H9 (cell line): ENCODE measurements at regions not wholly inside any gene's neighbourhood (a gene's known extent, or its start where the extent isn't known, plus 50 kb on each side); places are given as distances from the start of the nearest gene placed in this dataset.

ENCODE experiments used
- DNase-seq: peaks from one replicate; pipeline ENCODE4 v3.0.0-alpha.2; 2017
- H2AFZ ChIP-seq: one replicate; pipeline ENCODE4 v1.6.1; 2013; ENCODE audit warnings: mild to moderate bottlenecking, low read length, control low read depth, moderate library complexity
- H2AK5ac ChIP-seq: 2 replicates; pipeline ENCODE4 v1.6.1; 2013; ENCODE audit warnings: low read length, control low read depth, mixed read lengths; ENCODE audit not compliant: insufficient read length
- H2BK120ac ChIP-seq: one replicate; pipeline ENCODE4 v1.6.1; 2013; ENCODE audit warnings: low read depth, mild to moderate bottlenecking, low read length, control low read depth, inconsistent platforms; ENCODE audit not compliant: poor library complexity, severe bottlenecking
- H2BK12ac ChIP-seq: 2 replicates; pipeline ENCODE4 v1.6.1; 2013; ENCODE audit warnings: low read length, control low read depth, mixed read lengths, low read depth; ENCODE audit not compliant: insufficient read length
- H2BK15ac ChIP-seq: 2 replicates; pipeline ENCODE4 v1.6.1; 2013; ENCODE audit warnings: low read depth, low read length, control low read depth
- H2BK20ac ChIP-seq: one replicate; pipeline ENCODE4 v1.6.1; 2013; ENCODE audit warnings: low read depth, mild to moderate bottlenecking, low read length, control low read depth, inconsistent platforms; ENCODE audit not compliant: poor library complexity, severe bottlenecking
- H2BK5ac ChIP-seq: 2 replicates; pipeline ENCODE4 v1.6.1; 2013; ENCODE audit warnings: low read length, control low read depth, mixed read lengths; ENCODE audit not compliant: insufficient read length
- H3K14ac ChIP-seq: 2 replicates; pipeline ENCODE4 v1.6.1; 2013; ENCODE audit warnings: low read length, control low read depth; ENCODE audit not compliant: insufficient read depth
- H3K18ac ChIP-seq: 2 replicates; pipeline ENCODE4 v1.6.1; 2013; ENCODE audit warnings: low read depth, mild to moderate bottlenecking, mixed read lengths, low read length, control low read depth; ENCODE audit not compliant: insufficient read length
- H3K23ac ChIP-seq: 2 replicates; pipeline ENCODE4 v1.6.1; 2013; ENCODE audit warnings: low read length, control low read depth, mixed read lengths, low read depth; ENCODE audit not compliant: insufficient read length
- H3K23me2 ChIP-seq: 2 replicates; pipeline ENCODE4 v1.6.1; 2013; ENCODE audit warnings: low read depth, mild to moderate bottlenecking, mixed read lengths, low read length, control low read depth; ENCODE audit not compliant: insufficient read length, poor library complexity, severe bottlenecking
- H3K27ac ChIP-seq: 2 replicates; pipeline ENCODE4 v1.5.1; 2013; ENCODE audit warnings: low read length, control low read depth, mixed read lengths, low read depth; ENCODE audit not compliant: insufficient read length
- H3K27me3 ChIP-seq: 2 replicates; pipeline ENCODE4 v1.6.1; 2013; ENCODE audit warnings: low read length, control low read depth, inconsistent platforms; ENCODE audit not compliant: insufficient read depth
- H3K4ac ChIP-seq: 2 replicates; pipeline ENCODE4 v1.6.1; 2013; ENCODE audit warnings: low read depth, mild to moderate bottlenecking, control low read depth, inconsistent platforms, low read length, moderate library complexity
- H3K4me1 ChIP-seq: 2 replicates; pipeline ENCODE4 v1.6.1; 2013; ENCODE audit warnings: low read length, control low read depth, inconsistent platforms; ENCODE audit not compliant: insufficient read depth
- H3K4me2 ChIP-seq: 2 replicates; pipeline ENCODE4 v1.6.1; 2013; ENCODE audit warnings: low read length, control low read depth, mixed read lengths; ENCODE audit not compliant: insufficient read length, insufficient read depth
- H3K56ac ChIP-seq: 2 replicates; pipeline ENCODE4 v1.6.1; 2013; ENCODE audit warnings: low read depth, mild to moderate bottlenecking, mixed read lengths, low read length, control low read depth; ENCODE audit not compliant: insufficient read length
- H3K79me1 ChIP-seq: 2 replicates; pipeline ENCODE4 v1.6.1; 2013; ENCODE audit warnings: low read depth, mild to moderate bottlenecking, moderate library complexity, low read length, control low read depth, inconsistent platforms; ENCODE audit not compliant: insufficient read depth, poor library complexity, severe bottlenecking
- H3K79me2 ChIP-seq: 2 replicates; pipeline ENCODE4 v1.6.1; 2013; ENCODE audit warnings: low read length, control low read depth, inconsistent platforms; ENCODE audit not compliant: insufficient read depth
- H3K9ac ChIP-seq: 2 replicates; pipeline ENCODE4 v1.6.1; 2013; ENCODE audit warnings: low read length, control low read depth, mixed read lengths; ENCODE audit not compliant: insufficient read length; ENCODE audit errors: extremely low read depth
- H3K9me3 ChIP-seq: one replicate; pipeline ENCODE4 v1.6.1; 2013; ENCODE audit warnings: low read depth, low read length, inconsistent platforms; ENCODE audit not compliant: control insufficient read depth
- H3T11ph ChIP-seq: one replicate; pipeline ENCODE4 v1.6.1; 2013; ENCODE audit warnings: mild to moderate bottlenecking, low read length, control low read depth, inconsistent platforms
- H4K20me1 ChIP-seq: one replicate; pipeline ENCODE4 v1.6.1; 2013; ENCODE audit not compliant: control insufficient read depth, insufficient read length, insufficient read depth
- H4K5ac ChIP-seq: 2 replicates; pipeline ENCODE4 v1.6.1; 2013; ENCODE audit warnings: low read depth, mild to moderate bottlenecking, mixed read lengths, low read length, control low read depth; ENCODE audit not compliant: insufficient read length
- H4K8ac ChIP-seq: replicated peaks from 2 replicates; pipeline ENCODE4 v1.6.1; 2013; ENCODE audit warnings: low read length, control low read depth, mixed read lengths, low read depth; ENCODE audit not compliant: insufficient read length
- H4K91ac ChIP-seq: 2 replicates; pipeline ENCODE4 v1.6.1; 2013; ENCODE audit warnings: low read depth, mild to moderate bottlenecking, moderate library complexity, mixed read lengths, low read length, control low read depth; ENCODE audit not compliant: insufficient read length
- H3K27ac Mint-ChIP-seq, 3 experiments: 2 replicates in 2 of 3; 3 replicates in 1 of 3; pipeline ENCODE4 v1.8.0; 2020 to 2021; ENCODE audit warnings: mixed read lengths in 3 of 3, mild to moderate bottlenecking in 1 of 3, moderate library complexity in 1 of 3
- H3K27me3 Mint-ChIP-seq: 2 replicates; pipeline ENCODE4 v1.8.0; 2021; ENCODE audit warnings: low read depth, mild to moderate bottlenecking, moderate library complexity, mixed read lengths
- H3K36me3 Mint-ChIP-seq, 3 experiments: 2 replicates in 2 of 3; 3 replicates in 1 of 3; pipeline ENCODE4 v1.8.0; 2020 to 2021; ENCODE audit warnings: low read depth in 3 of 3, mixed read lengths in 3 of 3; ENCODE audit not compliant: insufficient read depth in 1 of 3
- H3K4me1 Mint-ChIP-seq, 2 experiments: 2 replicates each; pipeline ENCODE4 v1.8.0; 2020; ENCODE audit warnings: mixed read lengths in 2 of 2
- H3K4me3 Mint-ChIP-seq, 2 experiments: 2 replicates in 1 of 2; 3 replicates in 1 of 2; pipeline ENCODE4 v1.8.0; 2020 to 2021; ENCODE audit warnings: mild to moderate bottlenecking in 2 of 2, mixed read lengths in 2 of 2, moderate library complexity in 1 of 2
- H3K9me3 Mint-ChIP-seq, 2 experiments: 2 replicates in 1 of 2; 3 replicates in 1 of 2; pipeline ENCODE4 v1.8.0; 2020; ENCODE audit warnings: mild to moderate bottlenecking in 2 of 2, mixed read lengths in 2 of 2, moderate library complexity in 1 of 2
- WGBS: extraction: QIAGEN DNeasy Blood & Tissue Kit; methylation state at CpG from one replicate; pipeline ENCODE4 v1.1.7; 2013; ENCODE audit warnings: missing lambda C conversion rate, low lambda C conversion rate, mixed read lengths; ENCODE audit not compliant: insufficient read length; ENCODE audit errors: extremely low coverage; 5-methylcytosine and 5-hydroxymethylcytosine counted together
- TF ChIP-seq, protein P1 (sequence below): fragments of 200-600 bp; sonication (generic); conservative IDR thresholded peaks from 3 replicates; pipeline ENCODE4 v1.8.0; 2021; ENCODE audit warnings: antibody characterized with exemption, mild to moderate bottlenecking

- Histone ChIP-seq H4K5ac (no peak overlapping the region), H2BK15ac (no peak overlapping the region), H3K4ac (no peak overlapping the region), H3K27me3 (no peaks in the 10 kb centered on the region), H4K20me1 (no peaks in the 10 kb centered on the region), H2BK5ac (no peak overlapping the region), H3K4me1 (no peaks in the 10 kb centered on the region; the same call in 1 of the 2 replicates), H3T11ph (no peak overlapping the region), H4K91ac (no peak overlapping the region), H3K79me1 (no peaks in the 10 kb centered on the region), H2BK20ac (no peak overlapping the region), H2AFZ (no peak overlapping the region), H3K56ac (no peak overlapping the region), H3K9me3 (no peaks in the 10 kb centered on the region), H3K4me2 (no peak overlapping the region), H3K18ac (no peak overlapping the region), H4K8ac (no peak overlapping the region), H3K14ac (no peak overlapping the region), H2BK12ac (no peak overlapping the region), H3K9ac (no peak overlapping the region), H3K27ac (no peak overlapping the region), H3K23ac (no peak overlapping the region), H2BK120ac (no peak overlapping the region), H3K79me2 (no peaks in the 10 kb centered on the region), H2AK5ac (no peak overlapping the region), H3K23me2 (no peaks in the 10 kb centered on the region)
- WGBS: no CpG with 5 or more reads among the region's 3 CpGs
- Mint-ChIP-seq H3K27me3 (no peaks in the 10 kb centered on the region), H3K36me3 (peaks cover 0 to 6% (median 0%) of the 10 kb centered on the region in 3 experiments; a peak in 2 of 7 replicates), H3K4me1 (peaks cover 5 to 8% of the 10 kb centered on the region in 2 experiments), H3K9me3 (peaks cover 6 to 9% of the 10 kb centered on the region in 2 experiments; a peak in 4 of 5 replicates), H3K27ac (no peak overlapping the region), H3K4me3 (no peak overlapping the region)
- no peak for DNase-seq
- TF ChIP-seq, protein P1, sequence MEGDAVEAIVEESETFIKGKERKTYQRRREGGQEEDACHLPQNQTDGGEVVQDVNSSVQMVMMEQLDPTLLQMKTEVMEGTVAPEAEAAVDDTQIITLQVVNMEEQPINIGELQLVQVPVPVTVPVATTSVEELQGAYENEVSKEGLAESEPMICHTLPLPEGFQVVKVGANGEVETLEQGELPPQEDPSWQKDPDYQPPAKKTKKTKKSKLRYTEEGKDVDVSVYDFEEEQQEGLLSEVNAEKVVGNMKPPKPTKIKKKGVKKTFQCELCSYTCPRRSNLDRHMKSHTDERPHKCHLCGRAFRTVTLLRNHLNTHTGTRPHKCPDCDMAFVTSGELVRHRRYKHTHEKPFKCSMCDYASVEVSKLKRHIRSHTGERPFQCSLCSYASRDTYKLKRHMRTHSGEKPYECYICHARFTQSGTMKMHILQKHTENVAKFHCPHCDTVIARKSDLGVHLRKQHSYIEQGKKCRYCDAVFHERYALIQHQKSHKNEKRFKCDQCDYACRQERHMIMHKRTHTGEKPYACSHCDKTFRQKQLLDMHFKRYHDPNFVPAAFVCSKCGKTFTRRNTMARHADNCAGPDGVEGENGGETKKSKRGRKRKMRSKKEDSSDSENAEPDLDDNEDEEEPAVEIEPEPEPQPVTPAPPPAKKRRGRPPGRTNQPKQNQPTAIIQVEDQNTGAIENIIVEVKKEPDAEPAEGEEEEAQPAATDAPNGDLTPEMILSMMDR: no peak
Measured at GRCh38 chr9:32899761-32900160, 101.7 kb downstream of the APTX start.
